HG03108 (cell line): ENCODE measurements at regions not wholly inside any gene's neighbourhood (a gene's known extent, or its start where the extent isn't known, plus 50 kb on each side); places are given as distances from the start of the nearest gene placed in this dataset.
"Not testable (repeated sequence)": the region's sequence is repeated elsewhere in the genome, so short reads cannot be mapped to it uniquely, and the experiment has no call there.

Experiments
- ATAC-seq: cut with Tn5 transposase; IDR thresholded peaks from one replicate; pipeline ENCODE4 v1.9.1; 2021; ENCODE audit warnings: moderate library complexity; ENCODE audit not compliant: unreplicated experiment

DNA sequence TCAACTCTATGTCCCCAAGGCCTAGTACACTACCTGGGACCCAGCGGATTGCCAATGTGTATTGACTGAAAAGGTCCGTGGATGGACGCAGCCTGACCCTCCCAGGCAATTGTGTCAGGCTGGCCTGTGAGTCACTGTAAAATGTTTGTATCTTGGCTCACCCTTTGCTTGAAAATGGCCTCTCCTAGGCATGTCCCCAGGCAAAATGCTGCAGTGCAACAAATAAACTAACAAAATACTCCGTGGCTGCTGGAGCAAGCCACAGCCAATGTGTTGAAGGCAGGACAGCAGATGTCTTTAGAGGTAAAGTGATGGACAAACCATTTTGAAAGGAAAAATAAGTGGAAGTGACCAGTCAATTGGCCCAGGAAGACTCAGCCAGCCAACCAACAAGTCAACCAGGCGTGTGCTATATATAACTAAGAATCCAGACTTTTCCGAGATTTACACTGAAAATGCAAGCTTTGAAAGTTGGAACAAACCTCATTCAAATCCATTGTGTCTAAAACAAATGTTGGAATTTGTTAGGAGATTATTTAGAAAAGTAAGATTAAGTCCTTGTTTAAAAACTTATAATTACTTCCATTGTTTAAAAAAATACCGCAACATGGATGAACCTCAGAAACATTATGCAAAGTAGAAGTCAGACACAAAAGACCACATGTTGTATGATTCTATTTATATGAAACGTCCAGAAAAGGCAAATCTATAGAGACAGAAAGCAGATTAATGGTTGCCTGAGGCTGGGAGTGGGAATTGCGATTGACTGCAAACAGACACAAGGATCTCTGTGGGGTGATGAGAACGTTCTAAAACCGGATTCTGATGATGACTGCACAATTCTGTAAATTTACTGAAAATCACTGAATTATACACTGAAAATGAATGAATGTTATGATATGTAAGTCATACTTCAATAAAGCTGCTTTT, 191.2 kb downstream of the TLE3 start:
- no peak for ATAC-seq

DNA sequence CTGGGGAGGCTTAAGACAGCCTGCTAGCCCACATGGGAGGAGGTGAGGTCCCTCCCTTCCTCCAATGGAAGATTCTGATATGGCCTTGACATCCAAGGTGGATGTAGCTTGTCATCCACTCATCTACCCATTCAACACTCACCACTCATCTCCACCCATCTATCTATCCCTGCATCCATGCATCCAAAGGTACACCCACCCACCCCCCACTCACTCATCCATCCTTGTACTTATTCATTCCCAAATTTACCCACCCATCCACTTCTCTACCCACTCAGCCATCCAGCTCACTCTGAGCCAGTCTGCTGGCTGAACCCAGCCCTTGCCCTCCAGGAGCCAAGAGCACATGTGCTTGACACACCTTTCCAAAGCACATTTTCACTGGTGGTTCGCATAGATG, 189.7 kb downstream of the TLE3 start:
- no peak for ATAC-seq

DNA sequence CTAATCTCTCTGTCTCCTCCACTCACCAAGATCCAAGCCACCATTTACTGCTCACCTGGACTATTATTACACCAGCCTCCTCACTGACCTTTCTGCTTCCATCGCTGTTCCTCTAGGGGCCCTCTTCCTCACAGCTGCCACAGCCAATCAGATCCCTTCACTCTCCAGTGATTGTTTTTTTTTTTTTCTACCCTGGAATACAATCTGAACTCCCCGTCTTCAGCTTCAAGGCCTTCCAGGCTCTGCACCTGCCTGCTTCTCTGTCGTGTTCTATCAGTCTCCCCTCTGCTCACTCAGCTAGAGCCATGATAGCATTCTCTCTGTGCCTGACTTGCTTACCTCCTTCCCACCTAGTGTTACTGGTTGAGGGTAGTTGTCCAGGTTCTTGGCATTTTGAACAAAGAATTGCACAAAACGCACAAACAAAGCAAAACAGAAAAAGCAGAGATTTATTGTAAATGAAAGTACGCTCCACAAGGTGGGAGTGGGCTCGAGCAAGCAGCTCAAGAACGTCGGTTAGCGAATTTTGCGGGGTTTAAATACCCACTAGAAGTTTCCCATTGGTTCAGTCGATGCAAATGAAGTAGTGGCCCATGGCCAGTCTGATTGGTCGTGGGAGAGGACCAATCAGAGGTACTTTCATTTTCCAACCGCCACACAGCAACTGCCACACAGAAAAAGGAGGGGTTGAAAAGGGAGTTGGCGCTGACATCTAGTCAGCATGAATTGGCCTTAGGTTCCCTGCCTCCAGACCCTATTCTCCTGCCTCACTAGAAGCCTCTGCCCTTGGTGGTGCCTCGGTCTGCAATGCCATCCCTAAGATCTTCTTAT, 188.9 kb downstream of the TLE3 start:
- ATAC-seq = no peak

- no peak for ATAC-seq
These were observed 187.8 kb downstream of the TLE3 start for GRCh38 chr15:69909719-69910444.

DNA sequence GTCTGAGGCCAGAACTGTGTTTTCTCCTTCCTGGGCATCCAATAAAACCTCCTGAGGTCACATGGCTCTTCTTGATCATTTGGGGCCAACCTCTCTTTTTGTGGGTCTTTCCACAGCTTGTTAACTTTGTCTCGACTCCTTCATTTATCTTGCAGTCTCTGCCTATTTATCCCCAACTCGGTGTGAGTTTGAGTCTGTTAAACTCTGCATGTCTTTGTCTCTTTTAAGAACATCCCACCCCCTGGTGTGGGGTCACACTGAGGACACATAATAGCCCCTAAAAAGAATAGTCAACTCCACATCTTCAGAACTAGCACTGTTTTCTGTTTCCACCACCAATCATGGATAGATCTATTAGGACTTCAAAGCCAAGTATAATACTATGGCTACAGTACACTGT, 187.2 kb downstream of the TLE3 start:
- no peak for ATAC-seq

GRCh38 chr15:69912116-69912515, 185.6 kb downstream of the TLE3 start:
- ATAC-seq = no peak

GRCh38 chr15:69914040-69914439, 183.7 kb downstream of the TLE3 start:
- no peak for ATAC-seq

DNA sequence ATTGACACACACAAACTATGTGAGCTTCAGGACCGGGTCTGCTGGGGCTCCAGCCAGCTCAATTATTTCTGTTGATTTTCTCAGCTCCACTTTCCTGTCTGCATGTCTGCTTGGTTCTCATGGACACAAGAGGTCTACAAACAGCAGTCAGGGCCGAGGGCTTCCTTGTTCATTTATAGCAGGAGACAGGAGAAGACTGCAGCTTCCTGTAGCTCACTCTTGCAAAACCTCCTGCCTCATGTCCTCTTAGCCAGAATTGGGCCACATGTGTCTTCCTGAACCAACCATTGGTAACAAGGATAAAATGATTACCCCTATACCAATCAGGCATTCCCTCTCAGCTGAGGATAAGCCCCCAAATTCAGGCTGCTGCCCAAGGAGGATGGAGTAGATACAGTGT, 182.8 kb downstream of the TLE3 start:
- no peak for ATAC-seq

DNA sequence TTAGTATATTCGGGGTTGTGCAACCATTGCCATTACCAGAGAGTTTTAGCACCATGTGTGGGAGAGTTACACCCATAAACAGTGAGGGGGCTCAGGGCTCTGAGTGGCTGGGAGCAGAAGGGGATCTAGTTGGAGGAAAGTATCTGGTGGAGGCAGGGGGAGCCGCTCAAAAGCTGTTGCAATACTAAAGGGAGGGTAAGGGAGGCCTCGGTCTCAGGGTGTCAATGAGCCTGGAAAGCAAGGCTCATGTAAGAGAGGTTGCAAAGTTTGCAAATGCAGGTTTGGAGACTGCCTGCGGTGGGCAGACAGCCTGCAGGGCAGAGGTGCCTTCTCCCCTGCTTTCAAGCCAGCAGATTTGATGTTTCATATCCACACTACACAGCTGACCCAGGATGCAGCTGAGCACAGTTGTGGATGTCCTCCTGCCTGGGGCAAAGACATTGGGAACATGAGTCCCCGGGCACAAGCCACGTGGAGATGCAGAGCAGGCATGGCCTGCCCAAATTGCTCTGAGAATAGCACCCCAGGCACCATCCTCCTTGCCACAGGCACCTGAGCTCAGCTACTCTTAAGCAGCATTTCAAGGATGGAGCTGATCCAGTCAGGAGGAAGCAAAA, 181.4 kb downstream of the TLE3 start:
- no peak for ATAC-seq

DNA sequence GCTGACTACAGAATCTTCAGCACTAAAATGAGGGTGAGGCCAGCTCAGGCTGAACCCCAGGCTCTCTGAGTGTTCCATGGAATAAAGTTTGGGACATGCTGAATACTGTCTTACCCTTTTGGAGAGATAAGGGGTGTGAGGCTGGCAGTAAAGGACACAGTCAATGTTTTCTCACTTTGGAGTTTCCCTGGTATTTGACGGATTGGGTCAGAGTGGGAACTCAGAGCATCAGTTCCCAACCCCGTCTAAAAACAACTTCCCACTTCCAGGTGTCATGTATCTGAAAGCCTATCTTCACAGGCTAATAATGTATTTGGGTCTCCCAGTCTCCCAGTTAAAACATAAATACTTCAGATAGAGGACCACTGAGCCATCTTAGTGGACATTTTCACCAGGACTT, 180.7 kb downstream of the TLE3 start:
- no peak for ATAC-seq

- no peak for ATAC-seq
These were observed 177.9 kb downstream of the TLE3 start for GRCh38 chr15:69919816-69920215.

DNA sequence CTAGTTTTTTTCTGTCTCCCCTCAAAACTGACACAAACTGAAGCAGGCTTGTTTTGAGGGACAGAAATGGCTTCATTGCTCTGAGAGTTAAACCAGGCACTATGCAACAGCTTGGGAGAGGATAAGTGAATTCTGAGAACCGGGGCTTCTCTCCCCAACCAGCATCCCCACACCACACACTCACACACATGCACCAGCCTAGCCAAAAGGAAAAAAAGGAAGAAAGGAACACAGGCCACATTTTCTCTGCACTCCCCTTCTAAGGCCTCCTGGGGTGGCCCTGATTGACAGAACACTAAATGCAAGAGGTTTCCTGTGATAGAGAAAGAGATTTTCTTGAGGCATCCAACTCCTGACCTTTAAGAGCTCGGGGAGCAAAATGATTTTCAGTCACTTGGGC, 177.5 kb downstream of the TLE3 start:
- ATAC-seq = no peak

DNA sequence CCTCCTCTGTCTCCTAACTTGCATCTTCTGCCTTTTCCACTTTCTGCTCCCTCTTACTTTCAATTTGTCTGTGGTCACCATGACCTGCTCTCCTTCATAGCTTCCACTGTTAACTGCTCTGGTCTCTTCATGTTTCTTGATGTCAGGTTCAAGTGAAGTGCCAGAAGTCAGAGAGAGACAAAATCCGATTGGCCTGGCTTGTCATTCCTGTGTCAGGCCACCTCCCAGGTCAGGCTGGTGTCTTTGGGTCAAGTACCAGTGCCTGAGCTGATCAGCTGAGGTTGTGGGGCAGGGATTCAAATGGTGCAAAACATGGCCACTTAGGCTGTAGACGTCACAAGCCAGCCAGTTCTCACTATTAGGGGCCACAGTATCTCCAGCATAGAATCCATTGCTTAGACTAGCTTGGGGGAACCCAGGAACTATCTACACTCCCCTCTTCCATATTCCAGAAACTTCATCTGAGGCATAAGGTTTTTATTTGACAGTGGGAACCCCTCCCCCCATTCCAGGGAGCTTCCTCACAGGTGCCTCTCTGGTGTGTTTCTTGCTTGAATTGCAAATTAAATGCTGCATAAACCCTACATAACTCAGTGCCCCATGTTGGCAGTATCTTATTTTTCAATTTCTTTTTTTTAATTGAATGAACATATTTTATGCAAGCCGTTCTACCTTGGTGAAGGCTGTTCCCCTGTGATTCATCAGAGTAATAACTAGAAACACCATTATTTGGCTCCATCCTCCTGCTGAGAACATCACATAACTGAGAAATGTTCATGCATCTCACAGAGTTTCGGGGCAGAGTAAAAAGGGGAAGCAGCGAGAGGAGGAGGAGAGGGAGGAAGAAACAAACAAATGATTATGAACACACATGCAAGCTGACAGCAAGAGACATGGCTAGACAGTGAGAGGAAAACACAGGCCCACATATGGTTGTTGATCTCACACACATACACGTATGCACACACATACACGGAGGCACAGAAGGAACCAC, 175.8 kb downstream of the TLE3 start:
- ATAC-seq = peak; percentile 43

- ATAC-seq = no peak
These were observed 173.2 kb downstream of the TLE3 start for GRCh38 chr15:69924531-69924930.

DNA sequence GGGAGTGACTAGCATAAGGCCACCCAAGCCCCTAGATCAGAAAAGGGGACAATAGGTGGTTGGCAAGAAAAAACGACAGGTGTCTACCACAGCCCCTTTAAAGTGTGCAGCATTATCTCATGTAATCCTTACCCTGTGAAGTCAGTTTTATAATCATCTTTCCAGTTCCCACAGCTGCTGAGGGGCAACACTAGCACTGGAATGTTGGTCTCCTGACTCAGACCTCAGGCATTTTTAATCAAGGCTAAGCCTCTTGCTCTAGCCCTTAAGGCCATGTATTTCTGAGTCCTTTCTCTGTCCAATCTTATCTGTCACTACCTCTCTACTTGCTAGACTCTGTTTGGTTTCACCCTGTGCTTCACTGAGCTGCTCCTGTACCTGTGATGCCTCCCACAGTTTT, 171.7 kb downstream of the TLE3 start:
- ATAC-seq = no peak

- ATAC-seq = no peak
These were observed 171.0 kb downstream of the TLE3 start for GRCh38 chr15:69926721-69927120.

DNA sequence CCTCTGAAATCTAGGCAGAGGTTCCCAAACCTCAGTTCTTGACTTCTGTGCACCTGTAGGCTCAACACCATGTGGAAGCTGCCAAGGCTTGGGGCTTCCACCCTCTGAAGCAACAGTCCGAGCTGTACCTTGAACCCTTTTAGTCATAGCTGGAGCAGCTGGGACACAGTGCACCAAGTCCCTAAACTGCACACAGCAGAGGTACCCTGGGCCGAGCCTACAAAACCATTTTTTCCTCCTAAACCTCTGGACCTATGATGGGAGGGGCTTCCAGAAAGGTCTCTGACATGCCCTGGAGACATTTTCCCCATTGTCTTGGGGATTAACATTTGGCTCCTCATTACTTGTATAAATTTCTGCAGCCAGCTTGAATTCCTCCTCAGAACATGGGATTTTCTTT, 168.8 kb downstream of the TLE3 start:
- ATAC-seq = not testable (repeated sequence)

DNA sequence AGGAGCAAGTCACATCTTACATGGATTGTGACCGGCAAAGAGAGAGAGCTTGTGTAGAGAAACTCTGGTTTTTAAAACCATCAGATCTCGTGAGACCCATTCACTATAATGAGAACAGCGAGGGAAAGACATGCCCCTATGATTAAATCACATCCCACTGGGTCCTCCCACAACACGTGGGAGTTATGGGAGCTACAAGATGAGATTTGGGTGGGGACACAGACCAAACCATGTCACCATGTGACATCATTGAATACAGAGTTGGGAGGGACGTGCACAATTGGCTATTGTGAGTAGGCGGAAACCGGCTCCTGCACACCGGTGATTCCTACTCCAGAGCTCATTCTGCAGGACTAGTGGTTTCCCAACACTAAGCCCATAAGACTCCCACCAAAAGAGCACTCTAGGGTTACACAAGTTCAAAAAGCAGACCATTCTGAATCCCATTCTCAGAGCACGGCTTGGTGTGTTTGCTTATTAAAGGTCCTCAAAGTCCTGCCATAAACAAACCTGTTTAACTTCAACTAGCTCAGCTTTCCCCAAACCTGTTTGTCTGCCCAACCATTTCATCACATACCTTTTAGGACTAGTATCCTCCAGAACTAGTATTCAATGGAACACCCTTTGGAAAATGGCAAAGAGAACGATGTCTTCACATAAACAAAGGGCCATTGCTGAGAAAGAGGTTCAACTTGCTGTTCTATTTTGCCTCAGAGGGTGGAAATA, 167.6 kb downstream of the TLE3 start:
- no peak for ATAC-seq

DNA sequence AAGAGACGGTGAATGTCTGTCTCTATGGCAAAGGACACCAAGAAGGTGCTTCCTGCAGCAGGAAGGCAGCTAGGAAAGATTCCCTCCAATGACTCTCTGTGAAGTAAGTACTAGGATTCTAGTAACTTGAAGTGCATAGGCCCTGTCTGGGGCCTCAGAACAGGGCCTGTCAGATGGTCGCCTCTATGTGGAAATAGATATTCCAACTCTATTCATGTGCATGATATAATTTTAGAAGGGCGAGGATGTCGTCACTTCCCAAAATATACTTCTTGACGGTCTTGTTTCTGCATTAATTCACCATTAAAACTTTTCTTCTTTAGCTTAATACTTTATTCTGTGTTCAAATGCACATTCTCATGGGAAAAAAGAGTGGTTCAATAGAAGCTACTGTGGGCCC, 167.0 kb downstream of the TLE3 start:
- ATAC-seq = no peak
